ENCODE measurements at regions not wholly inside any gene's neighbourhood (a gene's known extent, or its start where the extent isn't known, plus 50 kb on each side); places are given as distances from the start of the nearest gene placed in this dataset.

GRCh38 chr1:53380296-53380695 is 52.4 kb upstream of the LRP8 start:
- H4K91ac ChIP-seq (ENCODE audit: insufficient read depth, low read depth, low read length): no peak overlapping the region
- no peak overlapping the region for H2BK20ac ChIP-seq (ENCODE audit: low read depth, low read length)
- intact Hi-C loops (cut with micrococcal nuclease): no loop called here
- CTCF ChIA-PET: no interaction called here
- no peak overlapping the region for H3K4me2 ChIP-seq (ENCODE audit: low read depth, low read length)
- H3K9me1 ChIP-seq (ENCODE audit: insufficient read depth, low read length): peaks cover 3% of the 10 kb centered on the region; the same call in 1 of the 2 replicates
- TF ChIP-seq USF2 (IDR thresholded peaks at IDR 0.05; ENCODE audit: low read depth, low read length) (no peak), CEBPB (IDR thresholded peaks at IDR 0.05; ENCODE audit: low read depth, low read length) (no peak), CHD1 (IDR thresholded peaks at IDR 0.05; ENCODE audit: low read depth, low read length) (no peak), RAD21 (IDR thresholded peaks at IDR 0.05; ENCODE audit: low read length) (no peak), MAZ (IDR thresholded peaks at IDR 0.05; ENCODE audit: borderline replicate concordance, low read depth, low read length) (no peak), RCOR1 (IDR thresholded peaks at IDR 0.05; ENCODE audit: insufficient replicate concordance, low read length) (no peak), POLR2A (IDR thresholded peaks at IDR 0.05; ENCODE audit: low read depth, low read length) (no peak), FOS (IDR thresholded peaks at IDR 0.05; ENCODE audit: low read depth, low read length) (no peak), MAFK (IDR thresholded peaks at IDR 0.05; ENCODE audit: low read depth, low read length) (no peak), MXI1 (IDR thresholded peaks at IDR 0.05; ENCODE audit: borderline replicate concordance, low read depth, low read length) (no peak), NFE2L2 (IDR thresholded peaks at IDR 0.05; ENCODE audit: low read depth, low read length) (no peak), CTCF (conservative IDR thresholded peaks at IDR 0.05; ENCODE audit: low read depth, low read length) (no peak), BHLHE40 (IDR thresholded peaks at IDR 0.05; ENCODE audit: low read depth, low read length) (no peak)
- H3K36me3 ChIP-seq (ENCODE audit: control insufficient read depth, insufficient read depth, low read length): no peaks in the 10 kb centered on the region
- DNase-seq (no peak), ATAC-seq (ENCODE audit: low read depth) (no peak)
- H3K4me1 ChIP-seq (ENCODE audit: control insufficient read depth, insufficient read depth, low read length): peaks cover 2% of the 10 kb centered on the region
- no peak overlapping the region for H2AFZ ChIP-seq (replicated peaks; ENCODE audit: low read length, poor library complexity)
- WGBS, 2 experiments (ENCODE audit: extremely low coverage in 2 of 2, insufficient read length in 1 of 2): 33% methylated on average over 2 of the region's 5 CpGs; no CpG with 5 or more reads in 1 of the 2 experiments
- H3K9ac ChIP-seq (ENCODE audit: low read depth, low read length): no peak overlapping the region
- no peak overlapping the region for H2BK5ac ChIP-seq (ENCODE audit: low read depth, low read length, poor library complexity, severe bottlenecking)
- H3K27ac ChIP-seq (ENCODE audit: insufficient read depth, low read length): no peak overlapping the region
- H4K20me1 ChIP-seq (ENCODE audit: insufficient read depth, low read length): no peaks in the 10 kb centered on the region
- BruUV-seq (replicated peaks): no TSS peak
- H4K8ac ChIP-seq (ENCODE audit: low read depth in 2 of 2, low read length in 2 of 2): no peak overlapping the region
- no peak overlapping the region for H3K4ac ChIP-seq (ENCODE audit: low read depth, low read length)
- H3K18ac ChIP-seq (ENCODE audit: low read depth, low read length): no peak overlapping the region
- H3K14ac ChIP-seq (replicated peaks; ENCODE audit: low read depth, low read length): no peak overlapping the region
- in situ Hi-C loops (cut with MboI; ENCODE audit: low sequenced_read_pairs): no loop called here
- no peak overlapping the region for H2AK5ac ChIP-seq (ENCODE audit: low read depth, low read length)
- POLR2A ChIA-PET (ENCODE audit: unreplicated experiment): no interaction called here
- H2BK120ac ChIP-seq (ENCODE audit: low read depth, low read length): no peak overlapping the region
- H4K5ac ChIP-seq (ENCODE audit: low read depth, low read length): no peak overlapping the region
- H2BK15ac ChIP-seq (ENCODE audit: low read depth, low read length): no peak overlapping the region
- H3K9me3 ChIP-seq (ENCODE audit: control insufficient read depth, insufficient read depth, low read length): no peaks in the 10 kb centered on the region; the same call in 1 of the 2 replicates
- dilution Hi-C loops (cut with HindIII; ENCODE audit: low sequenced_read_pairs, unreplicated experiment): no loop called here
- H3K23ac ChIP-seq (ENCODE audit: low read depth, low read length): no peak overlapping the region
- H3K27me3 ChIP-seq (ENCODE audit: control insufficient read depth, insufficient read depth, low read length): peaks cover 37% of the 10 kb centered on the region
- H3K4me3 ChIP-seq (ENCODE audit: insufficient read depth, low read depth, low read length): no peak overlapping the region
- H2AK9ac ChIP-seq (replicated peaks; ENCODE audit: low read depth, low read length, poor library complexity): no peak overlapping the region
- no peak overlapping the region for H3K56ac ChIP-seq (ENCODE audit: extremely low read depth, insufficient read depth, low read length)
- no peaks in the 10 kb centered on the region for H3K79me1 ChIP-seq (ENCODE audit: low read depth in 1 of 2, low read length in 2 of 2)

Data from IMR-90 (cell line).